Spleen (tissue), 7 donors: ENCODE measurements at regions not wholly inside any gene's neighbourhood (a gene's known extent, or its start where the extent isn't known, plus 50 kb on each side); places are given as distances from the start of the nearest gene placed in this dataset.

Experiments used
- CTCF ChIP-seq, 11 experiments: fragments of 200-600 bp in 7 of 11; fragments of 450-650 bp in 4 of 11; sonication (generic) in 4 of 11; IDR thresholded peaks in 8 of 11; conservative IDR thresholded peaks in 3 of 11; 1 replicate in 7 of 11; 2 replicates in 4 of 11; pipeline versions ENCODE4 v1.4.0 to v1.8.0; 2016 to 2021; ENCODE audit warnings: antibody characterized with exemption in 11 of 11, inconsistent platforms in 4 of 11, mild to moderate bottlenecking in 1 of 11
- POLR2AphosphoS5 ChIP-seq, 3 donors: sonication (generic); formaldehyde crosslinking; IDR thresholded peaks; one replicate each; pipeline ENCODE4 v1.5.1; 2017; ENCODE audit warnings: antibody characterized with exemption in 3 of 3
- donor health status: DM: no; HTN: no; CAD: no; lungs with moderate emphysema.
- donor health status: DM: no; HTN: no; CAD: no.
- donor health status: DM: no; HTN: no; CAD: no.

- TF ChIP-seq CTCF (IDR thresholded peaks at IDR 0.05 in 8 of 11, conservative IDR thresholded peaks at IDR 0.05 in 3 of 11) (no peak), POLR2AphosphoS5 (IDR thresholded peaks at IDR 0.05) (no peak)
These were observed 167.4 kb upstream of the CD180 start for GRCh38 chr5:67363963-67364362.
